ENCODE measurements at regions not wholly inside any gene's neighbourhood (a gene's known extent, or its start where the extent isn't known, plus 50 kb on each side); places are given as distances from the start of the nearest gene placed in this dataset.
"Not testable (repeated sequence)": the region's sequence is repeated elsewhere in the genome, so short reads cannot be mapped to it uniquely, and the experiment has no call there.

- ChIA-PET CTCF (ENCODE audit: unreplicated experiment) (no interaction called here), POLR2A (no interaction called here)
- Histone ChIP-seq H3K79me2 (ENCODE audit: insufficient read depth, low read depth, low read length) (no peaks in the 10 kb centered on the region), H3K4me1 (ENCODE audit: insufficient read depth, low read length, poor library complexity, severe bottlenecking) (no peaks in the 10 kb centered on the region), H3K4me2 (ENCODE audit: low read length) (no peak overlapping the region), H3K9me3 (ENCODE audit: low read length) (no peaks in the 10 kb centered on the region), H3K27ac (ENCODE audit: low read depth, low read length, poor library complexity, severe bottlenecking) (no peak overlapping the region), H3K4me3 (ENCODE audit: low read depth, low read length, poor library complexity, severe bottlenecking) (no peak overlapping the region), H3K9me2 (ENCODE audit: insufficient read depth, low read length) (no peaks in the 10 kb centered on the region), H2AFZ (ENCODE audit: low read length) (no peak overlapping the region), H3K36me3 (ENCODE audit: insufficient read depth, low read length) (no peaks in the 10 kb centered on the region), H4K20me1 (ENCODE audit: insufficient read depth, low read length) (no peaks in the 10 kb centered on the region)
- no peak for DNase-seq (ENCODE audit: low spot score)
- BruUV-seq (replicated peaks), result no TSS peak
- intact Hi-C loops (cut with micrococcal nuclease; ENCODE audit: unreplicated experiment), result no loop called here
- TF ChIP-seq CTCF (conservative IDR thresholded peaks at IDR 0.05; ENCODE audit: low read length) (no peak), EZH2phosphoT487 (IDR thresholded peaks at IDR 0.05; ENCODE audit: borderline replicate concordance, low read depth, low read length) (no peak)
These were observed 229.7 kb upstream of the HTR1E start for GRCh38 chr6:86707545-86708120.

GRCh38 chr6:86706449-86706848, 230.9 kb upstream of the HTR1E start:
- H3K27ac ChIP-seq (ENCODE audit: low read depth, low read length, poor library complexity, severe bottlenecking), result no peak overlapping the region
- no peaks in the 10 kb centered on the region for H3K9me2 ChIP-seq (ENCODE audit: insufficient read depth, low read length)
- no peak overlapping the region for H2AFZ ChIP-seq (ENCODE audit: low read length)
- DNase-seq (ENCODE audit: low spot score), result no peak
- H3K9me3 ChIP-seq (ENCODE audit: low read length), result no peaks in the 10 kb centered on the region
- no peaks in the 10 kb centered on the region for H3K36me3 ChIP-seq (ENCODE audit: insufficient read depth, low read length)
- BruUV-seq (replicated peaks), result no TSS peak
- ChIA-PET POLR2A (no interaction called here), CTCF (ENCODE audit: unreplicated experiment) (no interaction called here)
- H3K4me3 ChIP-seq (ENCODE audit: low read depth, low read length, poor library complexity, severe bottlenecking), result no peak overlapping the region
- H3K79me2 ChIP-seq (ENCODE audit: insufficient read depth, low read depth, low read length), result no peaks in the 10 kb centered on the region
- no peaks in the 10 kb centered on the region for H4K20me1 ChIP-seq (ENCODE audit: insufficient read depth, low read length)
- intact Hi-C loops (cut with micrococcal nuclease; ENCODE audit: unreplicated experiment), result no loop called here
- H3K4me2 ChIP-seq (ENCODE audit: low read length), result no peak overlapping the region
- TF ChIP-seq EZH2phosphoT487 (IDR thresholded peaks at IDR 0.05; ENCODE audit: borderline replicate concordance, low read depth, low read length), result no peak
- peak; percentile 54 for TF ChIP-seq CTCF (conservative IDR thresholded peaks at IDR 0.05; ENCODE audit: low read length)
- no peaks in the 10 kb centered on the region for H3K4me1 ChIP-seq (ENCODE audit: insufficient read depth, low read length, poor library complexity, severe bottlenecking)

GRCh38 chr6:86701228-86701627, 236.1 kb upstream of the HTR1E start:
- POLR2A ChIA-PET; H3K27ac ChIP-seq (ENCODE audit: low read depth, low read length, poor library complexity, severe bottlenecking); CTCF ChIA-PET (ENCODE audit: unreplicated experiment); H4K20me1 ChIP-seq (ENCODE audit: insufficient read depth, low read length); H3K4me1 ChIP-seq (ENCODE audit: insufficient read depth, low read length, poor library complexity, severe bottlenecking); H3K4me3 ChIP-seq (ENCODE audit: low read depth, low read length, poor library complexity, severe bottlenecking); H2AFZ ChIP-seq (ENCODE audit: low read length); intact Hi-C loops (cut with micrococcal nuclease; ENCODE audit: unreplicated experiment); H3K4me2 ChIP-seq (ENCODE audit: low read length); H3K9me2 ChIP-seq (ENCODE audit: insufficient read depth, low read length); BruUV-seq (replicated peaks); DNase-seq (ENCODE audit: low spot score); H3K9me3 ChIP-seq (ENCODE audit: low read length); H3K36me3 ChIP-seq (ENCODE audit: insufficient read depth, low read length); H3K79me2 ChIP-seq (ENCODE audit: insufficient read depth, low read depth, low read length): not testable (repeated sequence)

All from OCI-LY7 (cell line).